ENCODE measurements at regions not wholly inside any gene's neighbourhood (a gene's known extent, or its start where the extent isn't known, plus 50 kb on each side); places are given as distances from the start of the nearest gene placed in this dataset.
"Not testable (repeated sequence)": the region's sequence is repeated elsewhere in the genome, so short reads cannot be mapped to it uniquely, and the experiment has no call there.

DNA sequence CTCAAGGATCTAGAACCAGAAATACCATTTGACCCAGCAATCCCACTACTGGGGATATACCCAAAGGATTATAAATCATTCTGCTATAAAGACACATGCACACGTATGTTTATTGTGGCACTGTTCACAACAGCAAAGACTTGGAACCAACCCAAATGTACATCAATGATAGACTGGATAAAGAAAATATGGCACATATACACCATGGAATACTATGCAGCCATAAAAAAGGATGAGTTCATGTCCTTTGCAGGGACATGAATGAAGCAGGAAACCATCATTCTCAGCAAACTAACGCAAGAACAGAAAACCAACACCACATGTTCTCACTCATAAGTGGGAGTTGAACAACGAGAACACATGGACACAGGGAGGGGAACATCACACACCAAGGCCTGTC lies 154.0 kb upstream of the F9 start:
- WGBS, 2 experiments (ENCODE audit: extremely low coverage in 1 of 2, insufficient coverage in 1 of 2, insufficient read length in 1 of 2, insufficient replicate concordance in 2 of 2, low coverage in 1 of 2, low lambda C conversion rate in 2 of 2, missing lambda C conversion rate in 1 of 2), result 96% methylated on average over 3 of the region's 3 CpGs; no CpG with 5 or more reads in 1 of the 2 experiments
- H4K91ac ChIP-seq (replicated peaks; ENCODE audit: insufficient read length, low read length); DNase-seq (ENCODE audit: low read depth in 1 of 2, low spot score in 2 of 2); H3K79me1 ChIP-seq (ENCODE audit: low read depth, low read length); POLR2A ChIA-PET (ENCODE audit: partially characterized antibody); H3K56ac ChIP-seq (replicated peaks; ENCODE audit: insufficient read length, low read depth, low read length); H3K4me2 ChIP-seq (ENCODE audit: insufficient read depth in 1 of 2, low read depth in 2 of 2, low read length in 2 of 2); H2BK20ac ChIP-seq (ENCODE audit: low read length); H4K8ac ChIP-seq (ENCODE audit: extremely low read depth, insufficient read depth, low read length); H3K79me2 ChIP-seq (ENCODE audit: control insufficient read depth in 1 of 2, insufficient read depth in 2 of 2, low read length in 2 of 2); H3K23ac ChIP-seq (ENCODE audit: insufficient read length); H2BK12ac ChIP-seq (ENCODE audit: low read depth, low read length); FAIRE-seq; H3K27me3 ChIP-seq (replicated peaks in 1 of 4; ENCODE audit: control insufficient read depth in 3 of 4, extremely low read depth in 1 of 4, insufficient read depth in 3 of 4, low read length in 3 of 4); H3K14ac ChIP-seq (ENCODE audit: insufficient read length); H3K4me1 ChIP-seq (replicated peaks in 1 of 4; ENCODE audit: control insufficient read depth in 3 of 4, insufficient read depth in 4 of 4, low read length in 3 of 4); H3K36me3 ChIP-seq (ENCODE audit: control insufficient read depth in 2 of 4, insufficient read depth in 4 of 4, low read length in 3 of 4); CTCF ChIA-PET (ENCODE audit: partially characterized antibody); H2AK5ac ChIP-seq (ENCODE audit: low read depth, low read length); H4K20me1 ChIP-seq (replicated peaks in 1 of 2; ENCODE audit: control insufficient read depth in 1 of 2, insufficient read depth in 2 of 2, low read length in 2 of 2); H3K4me3 ChIP-seq (ENCODE audit: extremely low read depth in 1 of 4, insufficient read depth in 2 of 4, low read depth in 3 of 4, low read length in 4 of 4); H3K27ac ChIP-seq (ENCODE audit: low read depth, low read length); H3K18ac ChIP-seq (ENCODE audit: extremely low read depth, low read length); H4K5ac ChIP-seq (ENCODE audit: insufficient read length, low read depth, low read length); H3K9ac ChIP-seq (replicated peaks in 1 of 4; ENCODE audit: extremely low read depth in 1 of 4, low read depth in 3 of 4, low read length in 3 of 4); H2BK120ac ChIP-seq (replicated peaks; ENCODE audit: low read depth, low read length); H2AFZ ChIP-seq (ENCODE audit: low read length); H3K4ac ChIP-seq (replicated peaks; ENCODE audit: insufficient read length, low read depth, low read length); H2BK15ac ChIP-seq (ENCODE audit: low read length); H2BK5ac ChIP-seq (ENCODE audit: low read depth, low read length); H3K23me2 ChIP-seq (ENCODE audit: low read depth, low read length); H3K9me3 ChIP-seq (ENCODE audit: insufficient read depth in 2 of 2, low read depth in 1 of 2, low read length in 1 of 2): not testable (repeated sequence)
